Skeletal muscle tissue (tissue), 3 donors: ENCODE measurements at regions not wholly inside any gene's neighbourhood (a gene's known extent, or its start where the extent isn't known, plus 50 kb on each side); places are given as distances from the start of the nearest gene placed in this dataset.
"Not testable (repeated sequence)": the region's sequence is repeated elsewhere in the genome, so short reads cannot be mapped to it uniquely, and the experiment has no call there.

Experiments
- H3K27ac ChIP-seq: one replicate; pipeline ENCODE4 v1.7.0; 2013; ENCODE audit warnings: mild to moderate bottlenecking, low read depth, low read length, inconsistent platforms
- H3K27me3 ChIP-seq, 3 donors: one replicate each; pipeline ENCODE4 v1.7.0; 2013; ENCODE audit warnings: low read length in 3 of 3; ENCODE audit not compliant: control insufficient read depth in 3 of 3, insufficient read depth in 3 of 3
- H3K36me3 ChIP-seq, 3 donors: one replicate each; pipeline ENCODE4 v1.7.0; 2013; ENCODE audit warnings: low read length in 3 of 3; ENCODE audit not compliant: control insufficient read depth in 3 of 3, insufficient read depth in 3 of 3
- H3K4me1 ChIP-seq, 3 donors: one replicate each; pipeline ENCODE4 v1.7.0; 2013; ENCODE audit warnings: low read length in 3 of 3, mild to moderate bottlenecking in 3 of 3; ENCODE audit not compliant: control insufficient read depth in 3 of 3, insufficient read depth in 3 of 3
- H3K4me3 ChIP-seq, 3 donors: one replicate each; pipeline ENCODE4 v1.7.0; 2013; ENCODE audit warnings: low read length in 3 of 3
- H3K9ac ChIP-seq, 3 donors: one replicate each; pipeline ENCODE4 v1.7.0; 2013; ENCODE audit warnings: low read length in 3 of 3, mild to moderate bottlenecking in 3 of 3, moderate library complexity in 2 of 3, low read depth in 1 of 3
- H3K9me3 ChIP-seq, 3 donors: one replicate each; pipeline ENCODE4 v1.7.0; 2013; ENCODE audit warnings: low read length in 3 of 3; ENCODE audit not compliant: control insufficient read depth in 3 of 3
- donor health status: Osteomylitis.

GRCh38 chr17:54544249-54544648 lies 356.4 kb upstream of the TOM1L1 start:
- Histone ChIP-seq H3K4me3 (no peak overlapping the region), H3K27me3 (no peaks in the 10 kb centered on the region)

GRCh38 chr17:54559883-54560282 lies 340.8 kb upstream of the TOM1L1 start:
- Histone ChIP-seq H3K27me3 (no peaks in the 10 kb centered on the region), H3K4me3 (no peak overlapping the region), H3K9me3 (no peaks in the 10 kb centered on the region), H3K9ac (no peak overlapping the region), H3K27ac (no peak overlapping the region), H3K4me1 (no peaks in the 10 kb centered on the region), H3K36me3 (no peaks in the 10 kb centered on the region)

More at GRCh38 chr17:54544249-54544648, 356.4 kb upstream of the TOM1L1 start:
- Histone ChIP-seq H3K9ac (no peak overlapping the region), H3K4me1 (no peaks in the 10 kb centered on the region), H3K9me3 (no peaks in the 10 kb centered on the region), H3K36me3 (no peaks in the 10 kb centered on the region), H3K27ac (no peak overlapping the region)

- Histone ChIP-seq H3K36me3 (no peaks in the 10 kb centered on the region), H3K4me1 (no peaks in the 10 kb centered on the region), H3K4me3 (no peak overlapping the region), H3K27me3 (no peaks in the 10 kb centered on the region), H3K9me3 (peaks cover 0 to 4% (median 3%) of the 10 kb centered on the region in 3 donors), H3K9ac (no peak overlapping the region), H3K27ac (no peak overlapping the region)
Observed at GRCh38 chr17:54608634-54609155, 292.0 kb upstream of the TOM1L1 start.

GRCh38 chr17:54620399-54620978 lies 280.2 kb upstream of the TOM1L1 start:
- Histone ChIP-seq H3K4me1 (no peaks in the 10 kb centered on the region), H3K4me3 (no peak overlapping the region), H3K36me3 (no peaks in the 10 kb centered on the region), H3K9me3 (peaks cover 0 to 2% (median 0%) of the 10 kb centered on the region in 3 donors), H3K27ac (no peak overlapping the region), H3K9ac (no peak overlapping the region), H3K27me3 (no peaks in the 10 kb centered on the region)

GRCh38 chr17:54623746-54624145 lies 276.9 kb upstream of the TOM1L1 start:
- Histone ChIP-seq H3K36me3 (no peaks in the 10 kb centered on the region), H3K4me3 (no peak overlapping the region), H3K9me3 (no peaks in the 10 kb centered on the region), H3K27me3 (no peaks in the 10 kb centered on the region), H3K4me1 (no peaks in the 10 kb centered on the region), H3K9ac (no peak overlapping the region), H3K27ac (no peak overlapping the region)

GRCh38 chr17:54626146-54626703 lies 274.4 kb upstream of the TOM1L1 start:
- no peaks in the 10 kb centered on the region for H3K9me3 ChIP-seq

GRCh38 chr17:54639426-54639825 lies 261.2 kb upstream of the TOM1L1 start:
- H3K9me3 ChIP-seq, H3K4me3 ChIP-seq, H3K27ac ChIP-seq, H3K36me3 ChIP-seq, H3K27me3 ChIP-seq, H3K9ac ChIP-seq, H3K4me1 ChIP-seq: not testable (repeated sequence)

More at GRCh38 chr17:54626146-54626703, 274.4 kb upstream of the TOM1L1 start:
- H3K27ac ChIP-seq = no peak overlapping the region
- no peaks in the 10 kb centered on the region for H3K27me3 ChIP-seq
- no peaks in the 10 kb centered on the region for H3K36me3 ChIP-seq
- H3K4me3 ChIP-seq = no peak overlapping the region
- H3K9ac ChIP-seq = no peak overlapping the region
- H3K4me1 ChIP-seq = no peaks in the 10 kb centered on the region

- no peak overlapping the region for H3K4me3 ChIP-seq
Observed at GRCh38 chr17:54662978-54663876, 237.4 kb upstream of the TOM1L1 start.

GRCh38 chr17:54666559-54666958 lies 234.1 kb upstream of the TOM1L1 start:
- no peak overlapping the region for H3K9ac ChIP-seq
- H3K4me1 ChIP-seq = no peaks in the 10 kb centered on the region
- H3K36me3 ChIP-seq = no peaks in the 10 kb centered on the region
- no peak overlapping the region for H3K4me3 ChIP-seq
- H3K27me3 ChIP-seq = no peaks in the 10 kb centered on the region
- H3K9me3 ChIP-seq = no peaks in the 10 kb centered on the region
- H3K27ac ChIP-seq = no peak overlapping the region

More at GRCh38 chr17:54662978-54663876, 237.4 kb upstream of the TOM1L1 start:
- H3K4me1 ChIP-seq = no peaks in the 10 kb centered on the region
- no peaks in the 10 kb centered on the region for H3K9me3 ChIP-seq
- H3K27me3 ChIP-seq = no peaks in the 10 kb centered on the region
- H3K27ac ChIP-seq = no peak overlapping the region
- no peaks in the 10 kb centered on the region for H3K36me3 ChIP-seq
- H3K9ac ChIP-seq = no peak overlapping the region

GRCh38 chr17:54678158-54678557 lies 222.5 kb upstream of the TOM1L1 start:
- Histone ChIP-seq H3K36me3 (no peaks in the 10 kb centered on the region), H3K9ac (no peak overlapping the region), H3K9me3 (no peaks in the 10 kb centered on the region), H3K27me3 (no peaks in the 10 kb centered on the region), H3K4me1 (no peaks in the 10 kb centered on the region), H3K27ac (no peak overlapping the region), H3K4me3 (no peak overlapping the region)
